ENCODE measurements at regions not wholly inside any gene's neighbourhood (a gene's known extent, or its start where the extent isn't known, plus 50 kb on each side); places are given as distances from the start of the nearest gene placed in this dataset.
"Not testable (repeated sequence)": the region's sequence is repeated elsewhere in the genome, so short reads cannot be mapped to it uniquely, and the experiment has no call there.

DNA sequence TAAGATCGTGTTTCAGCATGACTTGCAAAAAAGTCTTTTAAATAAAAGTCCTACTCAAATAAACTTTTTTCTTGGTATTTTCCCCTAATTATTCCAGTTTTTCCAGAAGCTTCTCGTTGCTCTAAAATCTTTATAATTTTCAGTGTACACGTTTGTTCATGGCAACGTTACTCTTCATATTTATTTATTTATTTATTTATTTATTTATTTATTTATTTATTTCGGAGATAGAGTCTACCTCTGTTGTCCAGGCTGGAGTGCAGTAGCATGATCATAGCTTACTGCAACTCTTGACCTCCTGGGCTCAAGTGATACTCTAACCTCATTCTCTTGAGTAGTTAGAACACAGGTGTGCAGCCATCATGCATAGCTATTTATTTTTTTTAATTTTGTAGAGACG is 438.3 kb upstream of the MDGA2 start:
- intact Hi-C loops (cut with DNase I) = no loop called here
- DNase-seq (no peak), ATAC-seq (no peak)

DNA sequence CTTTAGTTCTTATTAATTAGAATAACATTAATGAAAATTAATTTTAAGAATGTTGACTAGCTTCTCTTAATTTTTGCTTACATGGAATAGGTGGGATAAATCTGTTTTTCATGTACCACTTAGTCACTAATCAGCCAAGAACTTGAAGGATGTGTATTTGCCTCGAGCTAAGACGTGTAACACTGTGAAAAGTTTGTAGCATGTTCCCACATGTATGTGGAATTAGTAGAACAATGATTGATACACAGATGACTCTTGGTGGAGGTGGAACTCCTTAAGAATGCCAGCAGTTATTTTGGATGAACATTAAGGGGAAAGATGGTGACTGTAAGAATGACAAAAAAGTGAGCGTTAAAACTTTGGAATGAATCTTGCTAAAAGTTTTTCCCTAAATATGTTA is 435.7 kb upstream of the MDGA2 start:
- intact Hi-C loops (cut with DNase I) = no loop called here
- DNase-seq (no peak), ATAC-seq (no peak)

DNA sequence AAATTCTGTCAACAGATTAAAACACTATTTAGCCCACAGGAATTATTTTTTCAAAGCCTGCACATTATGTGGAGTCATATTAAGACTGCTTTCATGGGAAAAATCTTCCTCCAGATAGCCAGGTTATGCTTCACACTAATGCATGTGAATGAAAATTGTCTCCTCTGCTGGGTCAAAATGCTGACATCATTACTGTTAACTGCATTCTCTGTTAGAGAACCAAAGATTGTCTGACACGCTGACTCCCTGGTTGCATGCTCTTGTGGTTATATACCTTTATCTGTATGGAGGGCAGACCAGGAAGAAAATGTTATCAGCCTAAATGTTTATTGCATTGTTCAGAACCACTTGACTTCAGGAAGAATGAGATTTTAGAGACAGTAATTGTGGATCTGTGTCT is 432.2 kb upstream of the MDGA2 start:
- DNase-seq (no peak), ATAC-seq (no peak)
- intact Hi-C loops (cut with DNase I) = no loop called here

- ATAC-seq = no peak
- DNase-seq = no peak
- intact Hi-C loops (cut with DNase I) = no loop called here
Measured at GRCh38 chr14:48096897-48097296, 421.5 kb upstream of the MDGA2 start.

- intact Hi-C loops (cut with DNase I) = no loop called here
- ATAC-seq (no peak), DNase-seq (no peak)
Measured at GRCh38 chr14:48086516-48086915, 411.1 kb upstream of the MDGA2 start.

DNA sequence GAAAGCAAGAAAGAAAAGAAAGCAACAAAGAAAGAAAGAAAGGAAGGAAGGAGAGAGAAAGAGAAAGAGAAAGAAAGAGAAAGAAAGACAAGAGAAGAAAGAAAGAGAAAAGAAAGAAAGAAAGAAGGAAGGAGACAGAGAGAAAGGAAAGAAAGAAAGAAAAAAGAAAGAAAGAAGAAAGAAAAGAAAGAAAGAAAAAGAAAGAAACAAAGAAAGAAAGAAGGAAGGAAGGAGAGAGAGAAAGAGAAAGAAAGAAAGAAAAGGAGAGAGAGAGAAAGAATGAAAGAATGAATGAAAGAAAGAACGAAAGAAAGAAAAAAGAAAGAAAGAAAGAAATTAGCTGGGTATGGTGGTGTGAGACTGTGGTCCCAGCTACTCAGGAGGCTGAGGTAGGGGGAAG is 400.1 kb upstream of the MDGA2 start:
- ATAC-seq (no peak), DNase-seq (no peak)
- intact Hi-C loops (cut with DNase I) = no loop called here

DNA sequence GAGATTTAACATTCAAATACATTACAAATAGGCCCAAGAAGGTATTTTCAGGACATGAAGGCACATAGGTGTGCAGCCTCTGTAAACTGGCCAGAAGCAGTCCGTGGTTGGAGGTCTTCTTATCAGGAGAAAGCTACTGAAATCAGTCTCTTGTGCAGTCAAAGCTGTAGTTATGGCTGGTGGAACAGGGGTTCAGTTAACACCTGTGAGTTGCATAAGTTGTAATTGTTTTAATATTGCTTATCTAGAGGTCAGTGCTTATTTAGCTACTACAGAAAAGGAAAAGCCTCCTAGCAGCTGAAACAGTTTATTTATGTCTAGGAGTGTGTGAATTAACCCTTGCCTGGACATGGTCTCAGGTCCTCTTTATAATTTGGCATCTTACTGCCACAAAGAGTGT is 377.6 kb upstream of the MDGA2 start:
- DNase-seq (no peak), ATAC-seq (no peak)
- intact Hi-C loops (cut with DNase I) = no loop called here

DNA sequence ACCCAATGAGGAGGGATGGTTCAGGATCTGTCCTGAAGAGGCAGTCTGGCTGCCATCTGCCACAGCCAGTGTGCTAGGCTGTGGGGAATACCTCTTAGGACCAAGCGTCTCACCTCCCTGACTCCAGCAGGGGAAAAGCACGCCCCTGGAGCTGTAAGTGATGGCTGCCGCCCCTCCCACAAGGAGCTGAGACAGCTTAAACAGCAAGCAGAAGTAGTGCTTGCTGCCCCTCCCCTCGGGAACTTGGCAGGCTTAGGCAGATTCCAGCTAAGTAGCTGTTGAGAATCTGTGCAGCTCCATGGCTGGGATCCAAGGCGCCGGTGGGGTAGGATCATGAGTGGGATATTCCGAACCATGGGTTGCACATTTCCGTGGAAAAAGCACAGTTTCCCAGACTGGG is 360.4 kb upstream of the MDGA2 start:
- ATAC-seq (no peak), DNase-seq (no peak)
- intact Hi-C loops (cut with DNase I) = no loop called here

GRCh38 chr14:48027115-48027514 is 351.7 kb upstream of the MDGA2 start:
- no peak for ATAC-seq
- no peak for DNase-seq
- intact Hi-C loops (cut with DNase I) = no loop called here

- intact Hi-C loops (cut with DNase I) = no loop called here
- DNase-seq (no peak), ATAC-seq (no peak)
Measured at GRCh38 chr14:48023881-48024280, 348.5 kb upstream of the MDGA2 start.

GRCh38 chr14:48011484-48011883 is 336.1 kb upstream of the MDGA2 start:
- intact Hi-C loops (cut with DNase I); ATAC-seq: not testable (repeated sequence)
- peak; percentile 18 for DNase-seq

- no peak for ATAC-seq
- intact Hi-C loops (cut with DNase I) = no loop called here
- no peak for DNase-seq
Measured at GRCh38 chr14:48008646-48009045, 333.2 kb upstream of the MDGA2 start.

GRCh38 chr14:48005986-48006385 is 330.6 kb upstream of the MDGA2 start:
- ATAC-seq (no peak), DNase-seq (no peak)
- intact Hi-C loops (cut with DNase I) = no loop called here

DNA sequence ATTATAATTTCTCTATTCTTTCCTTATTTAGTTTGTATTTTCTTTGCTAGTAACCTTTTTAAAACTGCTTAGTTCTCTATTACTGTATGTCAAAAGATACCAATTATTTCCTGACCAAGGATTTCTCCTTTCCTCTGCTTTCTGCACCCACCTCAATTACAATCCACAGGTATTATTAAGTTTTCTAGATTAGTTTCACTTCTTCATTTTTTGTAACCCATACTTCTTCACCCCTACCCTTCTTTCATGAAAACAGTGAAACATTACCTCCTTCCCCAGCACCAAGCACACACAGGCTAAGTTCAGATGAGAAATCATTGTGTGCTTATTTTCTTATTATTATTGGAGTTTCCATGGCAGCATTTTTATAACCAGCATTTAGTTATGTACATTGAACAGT is 318.5 kb upstream of the MDGA2 start:
- intact Hi-C loops (cut with DNase I) = no loop called here
- ATAC-seq (no peak), DNase-seq (no peak)

DNA sequence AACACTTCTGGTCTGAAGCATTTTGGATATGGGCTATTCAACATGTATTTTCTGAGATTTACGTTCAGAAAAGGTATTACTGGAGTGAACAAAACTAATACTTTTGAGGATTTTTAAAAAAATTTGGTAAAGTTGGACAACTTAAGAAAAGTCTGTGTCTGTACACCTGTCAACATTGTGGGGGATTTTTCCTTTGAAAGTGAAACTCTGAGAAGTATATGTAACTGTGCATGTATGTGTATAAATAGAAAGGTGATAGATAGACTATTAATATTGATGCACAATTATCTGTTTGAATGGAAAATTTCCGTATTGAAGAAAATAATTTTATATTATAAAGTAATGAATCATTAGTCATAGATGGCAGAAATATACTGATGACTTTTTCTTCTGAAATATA is 312.8 kb upstream of the MDGA2 start:
- no peak for ATAC-seq
- no peak for DNase-seq
- intact Hi-C loops (cut with DNase I) = no loop called here

DNA sequence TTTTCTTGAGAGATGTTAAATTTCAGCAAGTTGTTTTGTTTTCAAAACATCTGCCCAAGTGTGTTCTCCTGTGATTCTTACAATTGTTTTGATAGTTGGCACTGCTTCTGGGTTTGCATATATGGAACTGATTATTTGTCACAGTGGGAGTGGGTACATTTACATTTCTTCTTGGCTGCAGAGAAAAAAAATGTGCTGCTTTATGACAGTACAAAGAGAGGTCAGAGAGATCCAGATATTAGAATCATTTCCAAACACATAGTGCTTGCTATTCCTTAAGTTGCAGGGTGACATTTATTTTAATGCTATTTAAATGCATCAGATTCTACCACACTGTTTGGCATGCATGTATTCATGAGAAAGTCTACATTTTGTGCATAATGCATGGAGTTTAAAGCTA is 303.5 kb upstream of the MDGA2 start:
- ATAC-seq (no peak), DNase-seq (no peak)
- intact Hi-C loops (cut with DNase I) = no loop called here

GRCh38 chr14:47976139-47976538 is 300.7 kb upstream of the MDGA2 start:
- ATAC-seq = no peak
- intact Hi-C loops (cut with DNase I) = no loop called here
- DNase-seq = no peak

GRCh38 chr14:47966076-47966810 is 290.8 kb upstream of the MDGA2 start:
- ATAC-seq (no peak), DNase-seq (no peak)
- intact Hi-C loops (cut with DNase I) = no loop called here

DNA sequence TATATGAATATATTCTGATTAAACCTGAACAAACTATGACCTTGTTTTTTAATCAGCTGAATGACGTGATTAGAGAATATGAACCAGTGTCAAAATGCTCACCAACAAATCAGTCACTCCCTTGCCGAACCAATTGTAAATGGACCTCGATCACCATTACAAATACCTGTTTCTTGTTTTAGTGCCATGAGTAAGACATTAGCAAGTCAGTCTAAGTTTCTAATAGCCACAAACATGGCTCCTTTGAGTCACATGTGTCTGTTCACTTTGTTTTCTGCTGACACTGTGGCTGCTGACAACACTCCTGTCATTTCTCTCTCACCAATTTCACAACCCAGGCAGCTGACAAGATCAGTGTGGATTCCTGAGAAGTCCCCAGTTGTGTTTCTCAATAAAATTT is 286.2 kb upstream of the MDGA2 start:
- no peak for ATAC-seq
- intact Hi-C loops (cut with DNase I) = no loop called here
- no peak for DNase-seq

DNA sequence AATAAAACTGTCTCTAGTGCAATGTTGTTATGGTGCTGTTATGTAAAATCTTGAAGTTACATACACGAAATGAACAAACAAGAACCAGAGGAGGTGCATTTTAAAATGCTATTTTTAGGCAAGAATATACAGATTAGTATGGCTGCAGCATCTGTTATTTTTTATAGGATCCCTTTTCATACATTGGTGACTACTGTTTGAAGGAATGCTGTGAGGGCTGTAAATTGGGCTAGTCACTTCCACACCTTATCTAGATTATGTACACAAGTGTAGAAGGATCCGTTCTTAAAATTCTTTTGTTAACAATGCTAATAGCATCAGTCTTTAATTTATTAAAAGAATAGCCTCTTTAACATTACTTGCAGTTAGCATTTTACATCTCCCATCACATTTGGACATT is 284.3 kb upstream of the MDGA2 start:
- ATAC-seq (no peak), DNase-seq (no peak)

DNA sequence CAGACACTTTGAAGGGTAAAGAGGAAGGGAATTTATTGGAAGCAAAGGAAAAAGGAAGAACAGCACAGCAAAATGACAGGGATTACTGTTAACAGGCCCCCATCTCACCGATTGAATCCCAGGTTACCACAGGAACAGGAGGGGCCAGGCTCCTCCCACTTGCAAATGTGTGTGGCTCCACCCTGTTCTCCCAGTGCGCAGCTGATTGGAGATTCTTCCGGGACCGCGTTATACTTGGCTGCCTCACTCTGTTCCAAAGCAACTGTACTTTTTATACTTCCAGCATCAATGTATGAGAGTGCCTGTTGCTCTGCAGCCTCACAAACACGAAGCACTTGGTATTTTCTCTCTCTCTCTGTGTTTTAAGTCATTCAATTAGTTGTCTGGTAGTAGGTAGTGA is 273.6 kb upstream of the MDGA2 start:
- ATAC-seq (no peak), DNase-seq (no peak)
- intact Hi-C loops (cut with DNase I) = no loop called here

More for the DNA sequence above, 284.3 kb upstream of the MDGA2 start:
- intact Hi-C loops (cut with DNase I) = no loop called here

DNA sequence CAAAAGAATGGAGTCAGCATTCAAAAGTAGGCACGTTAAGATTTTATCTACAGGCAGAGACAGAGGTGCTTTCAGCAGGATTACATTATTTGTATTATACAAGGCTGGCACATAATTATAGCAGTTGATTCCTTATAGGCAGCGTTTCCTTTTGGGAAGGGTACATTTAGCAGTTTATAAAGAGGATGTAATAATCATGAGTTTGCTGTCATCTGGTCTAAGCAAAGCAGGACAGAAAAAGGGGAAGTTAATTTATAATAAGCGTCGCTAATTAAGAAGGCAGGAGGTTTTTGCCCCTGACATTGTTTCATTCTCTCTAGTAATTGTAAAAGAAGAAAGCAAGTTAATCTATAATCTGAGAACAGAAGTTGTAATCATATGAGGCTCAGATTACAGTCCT is 259.9 kb upstream of the MDGA2 start:
- intact Hi-C loops (cut with DNase I) = no loop called here
- no peak for ATAC-seq
- no peak for DNase-seq
